ENCODE measurements at regions not wholly inside any gene's neighbourhood (a gene's known extent, or its start where the extent isn't known, plus 50 kb on each side); places are given as distances from the start of the nearest gene placed in this dataset.

DNA sequence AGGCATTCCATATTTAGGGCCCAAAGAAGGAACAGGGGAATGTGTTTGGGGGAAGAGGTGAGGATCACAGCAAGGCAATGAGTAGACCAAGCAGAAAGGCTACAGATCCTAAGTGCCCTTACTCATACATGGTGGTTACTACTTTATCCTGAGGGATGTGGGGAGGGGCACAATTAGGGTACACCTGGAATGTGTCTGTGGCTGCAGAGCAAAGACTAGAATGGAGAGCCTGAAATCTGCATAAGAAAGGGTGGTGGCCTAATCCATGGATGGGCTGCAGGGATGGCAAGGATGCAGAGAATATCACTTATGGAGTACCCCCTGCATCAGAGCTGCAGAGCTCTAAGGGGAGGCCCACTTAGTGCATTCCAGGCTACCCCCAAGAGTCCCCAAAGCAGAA is 352.6 kb upstream of the TRPC7 start:
- no peak for TF ChIP-seq EP300 (conservative IDR thresholded peaks at IDR 0.05; ENCODE audit: poor library complexity, severe bottlenecking)
- no peak for TF ChIP-seq POLR2AphosphoS5 (IDR thresholded peaks at IDR 0.05)

Data from neural cell (in vitro differentiated cells).